Neural cell (in vitro differentiated cells): ENCODE measurements at regions not wholly inside any gene's neighbourhood (a gene's known extent, or its start where the extent isn't known, plus 50 kb on each side); places are given as distances from the start of the nearest gene placed in this dataset.

Source experiments
- H2AFZ ChIP-seq: fragments of 200-600, 300-800 bp; sonication (generic), shearing (Covaris generic); 2 replicates; pipeline ENCODE4 v1.6.0; 2014; ENCODE audit warnings: low read depth, mild to moderate bottlenecking, antibody characterized with exemption, low read length, moderate library complexity
- H3F3A ChIP-seq: fragments of 200-600 bp; shearing (Covaris generic); 2 replicates; pipeline ENCODE4 v1.6.1; 2016; ENCODE audit warnings: mild to moderate bottlenecking, moderate library complexity, mixed read lengths, antibody characterized with exemption, low read length; ENCODE audit not compliant: insufficient read depth, poor library complexity, severe bottlenecking
- H3K27ac ChIP-seq: fragments of 200-600, 300-800 bp; sonication (generic), shearing (Covaris generic); 2 replicates; pipeline ENCODE4 v1.5.1; 2014; ENCODE audit warnings: mild to moderate bottlenecking, low read length, moderate library complexity
- H3K27me3 ChIP-seq: fragments of 300-800, 200-600 bp; sonication (generic), shearing (Covaris generic); 2 replicates; pipeline ENCODE4 v1.6.0; 2014; ENCODE audit warnings: mild to moderate bottlenecking, low read depth, low read length, moderate library complexity; ENCODE audit not compliant: insufficient read depth
- H3K36me3 ChIP-seq: fragments of 300-800, 200-600 bp; sonication (generic), shearing (Covaris generic); 2 replicates; pipeline ENCODE4 v1.5.1; 2014; ENCODE audit warnings: mild to moderate bottlenecking, antibody characterized with exemption, low read length, moderate library complexity; ENCODE audit not compliant: insufficient read depth
- H3K4me2 ChIP-seq: fragments of 300-800, 200-600 bp; sonication (generic), shearing (Covaris generic); 2 replicates; pipeline ENCODE4 v1.6.0; 2014; ENCODE audit warnings: mild to moderate bottlenecking, low read length
- H3K4me3 ChIP-seq: fragments of 300-800, 200-600 bp; sonication (generic), shearing (Covaris generic); 2 replicates; pipeline ENCODE4 v1.5.1; 2014; ENCODE audit warnings: mild to moderate bottlenecking, low read length, moderate library complexity
- H3K79me2 ChIP-seq: fragments of 200-600 bp; shearing (Covaris generic); replicated peaks from 2 replicates; pipeline ENCODE4 v1.6.0; 2014; ENCODE audit warnings: mild to moderate bottlenecking, low read length, moderate library complexity; ENCODE audit not compliant: insufficient read depth
- H3K9ac ChIP-seq: fragments of 300-800, 200-600 bp; sonication (generic), shearing (Covaris generic); 2 replicates; pipeline ENCODE4 v1.6.1; 2016; ENCODE audit warnings: mild to moderate bottlenecking, low read length, mixed read lengths
- H3K9me2 ChIP-seq: fragments of 200-600 bp; shearing (Covaris generic); 2 replicates; pipeline ENCODE4 v1.6.1; 2016; ENCODE audit warnings: mild to moderate bottlenecking, low read length, mixed read lengths; ENCODE audit not compliant: insufficient read depth
- H3K9me3 ChIP-seq: fragments of 200-600, 300-800 bp; sonication (generic), shearing (Covaris generic); 2 replicates; pipeline ENCODE4 v1.6.1; 2016; ENCODE audit warnings: mild to moderate bottlenecking, mixed run types, low read length, moderate library complexity, mixed read lengths
- H4K20me1 ChIP-seq: fragments of 200-600 bp; shearing (Covaris generic); 2 replicates; pipeline ENCODE4 v1.6.1; 2016; ENCODE audit warnings: mild to moderate bottlenecking, mixed run types; ENCODE audit not compliant: insufficient read depth
- CTCF ChIP-seq: fragments of 450-650 bp; IDR thresholded peaks from 2 replicates; pipeline ENCODE4 v1.5.1; 2014; ENCODE audit warnings: antibody characterized with exemption, mild to moderate bottlenecking, moderate library complexity; ENCODE audit not compliant: poor library complexity, severe bottlenecking
- EP300 ChIP-seq: fragments of 450-650 bp; conservative IDR thresholded peaks from 2 replicates; pipeline ENCODE4 v1.6.1; 2014; ENCODE audit warnings: antibody characterized with exemption, mild to moderate bottlenecking, moderate library complexity; ENCODE audit not compliant: poor library complexity, severe bottlenecking
- EZH2 ChIP-seq: fragments of 200-600, 300-800 bp; shearing (Covaris generic), sonication (generic); IDR thresholded peaks from 2 replicates; pipeline ENCODE4 v1.6.1; 2014; ENCODE audit warnings: antibody characterized with exemption, low read length, borderline replicate concordance, mild to moderate bottlenecking; ENCODE audit not compliant: insufficient read depth, poor library complexity, severe bottlenecking
- MXI1 ChIP-seq: fragments of 450-650 bp; conservative IDR thresholded peaks from 2 replicates; pipeline ENCODE4 v1.6.1; 2014; ENCODE audit warnings: antibody characterized with exemption, mild to moderate bottlenecking; ENCODE audit not compliant: poor library complexity, severe bottlenecking
- POLR2AphosphoS5 ChIP-seq: IDR thresholded peaks from 2 replicates; pipeline ENCODE4 v1.6.1; 2012
- RAD21 ChIP-seq: fragments of 450-650 bp; conservative IDR thresholded peaks from 2 replicates; pipeline ENCODE4 v1.6.1; 2014; ENCODE audit warnings: antibody characterized with exemption, mild to moderate bottlenecking, moderate library complexity
- REST ChIP-seq: IDR thresholded peaks from 2 replicates; pipeline ENCODE4 v1.6.1; 2012; ENCODE audit warnings: borderline replicate concordance
- SMC3 ChIP-seq: fragments of 450-650 bp; conservative IDR thresholded peaks from 2 replicates; pipeline ENCODE4 v1.6.1; 2014; ENCODE audit warnings: antibody characterized with exemption, mild to moderate bottlenecking, moderate library complexity; ENCODE audit not compliant: poor library complexity
- TAF1 ChIP-seq: IDR thresholded peaks from 2 replicates; pipeline ENCODE4 v1.6.1; 2012; ENCODE audit warnings: low read depth

GRCh38 chr7:124254396-124254795 lies 221.5 kb upstream of the TMEM229A start:
- H3K79me2 ChIP-seq, result no peaks in the 10 kb centered on the region
- no peak overlapping the region for H3K27ac ChIP-seq
- H3K9me2 ChIP-seq, result no peaks in the 10 kb centered on the region
- H4K20me1 ChIP-seq, result no peaks in the 10 kb centered on the region
- TF ChIP-seq EZH2 (no peak), SMC3 (no peak), EP300 (no peak), REST (no peak), CTCF (no peak), RAD21 (no peak), TAF1 (no peak), MXI1 (no peak), POLR2AphosphoS5 (no peak)
- H3K9ac ChIP-seq, result no peak overlapping the region
- no peaks in the 10 kb centered on the region for H3K9me3 ChIP-seq
- H2AFZ ChIP-seq, result no peak overlapping the region
- H3K4me2 ChIP-seq, result no peak overlapping the region
- H3F3A ChIP-seq, result no peaks in the 10 kb centered on the region
- no peaks in the 10 kb centered on the region for H3K36me3 ChIP-seq
- no peak overlapping the region for H3K4me3 ChIP-seq
- no peaks in the 10 kb centered on the region for H3K27me3 ChIP-seq

- Histone ChIP-seq H4K20me1 (no peaks in the 10 kb centered on the region), H3K36me3 (no peaks in the 10 kb centered on the region), H3F3A (no peaks in the 10 kb centered on the region), H3K4me3 (no peak overlapping the region), H3K9me3 (no peaks in the 10 kb centered on the region), H3K4me2 (no peak overlapping the region), H3K27ac (no peak overlapping the region), H3K9me2 (no peaks in the 10 kb centered on the region), H3K27me3 (no peaks in the 10 kb centered on the region), H2AFZ (no peak overlapping the region), H3K9ac (no peak overlapping the region), H3K79me2 (no peaks in the 10 kb centered on the region)
- TF ChIP-seq MXI1 (no peak), REST (no peak), EZH2 (no peak), TAF1 (no peak), EP300 (no peak), POLR2AphosphoS5 (no peak), SMC3 (no peak), CTCF (no peak), RAD21 (no peak)
Observed at GRCh38 chr7:124251636-124252035, 218.8 kb upstream of the TMEM229A start.
